Cardiac fibroblast (primary cell): ENCODE measurements at regions not wholly inside any gene's neighbourhood (a gene's known extent, or its start where the extent isn't known, plus 50 kb on each side); places are given as distances from the start of the nearest gene placed in this dataset.

Experiments used
- DNase-seq, 2 donors: peaks; one replicate each; pipeline versions ENCODE4 v3.0.0 to v3.0.0-alpha.2; 2010; ENCODE audit warnings: low read depth in 2 of 2
- H3K4me3 ChIP-seq, 2 donors: replicated peaks in 1 of 2; 1 replicate in 1 of 2; 2 replicates in 1 of 2; pipeline ENCODE4 v1.5.1; 2011; ENCODE audit warnings: low read depth in 2 of 2, low read length in 2 of 2, mild to moderate bottlenecking in 2 of 2, moderate library complexity in 1 of 2
- CTCF ChIP-seq: IDR thresholded peaks from one replicate; pipeline ENCODE4 v1.5.1; 2011; ENCODE audit warnings: low read depth, mild to moderate bottlenecking, low read length, inconsistent platforms

- DNase-seq, result peak; percentile 74 to 78
- peak overlapping the region in 1 of 2 donors; percentile 8 for H3K4me3 ChIP-seq
- peak; percentile 99 for TF ChIP-seq CTCF
Observed at GRCh38 chr6:165850434-165851019, 187.5 kb upstream of the PDE10A start.

- peak overlapping the region in 1 of 2 donors; percentile 8 for H3K4me3 ChIP-seq
- no peak for TF ChIP-seq CTCF
- peak in 1 of 2 donors; percentile 42 for DNase-seq
Observed at GRCh38 chr6:165849534-165850430, 186.7 kb upstream of the PDE10A start.

GRCh38 chr6:165848086-165848426 is 185.0 kb upstream of the PDE10A start:
- TF ChIP-seq CTCF, result peak; percentile 14
- no peak overlapping the region for H3K4me3 ChIP-seq
- no peak for DNase-seq

- peak; percentile 56 to 86 for DNase-seq
- H3K4me3 ChIP-seq, result no peak overlapping the region
- no peak for TF ChIP-seq CTCF
Observed at GRCh38 chr6:165847407-165848085, 184.5 kb upstream of the PDE10A start.

GRCh38 chr6:165846123-165846966 is 183.3 kb upstream of the PDE10A start:
- TF ChIP-seq CTCF, result no peak
- peak overlapping the region in 1 of 2 donors; percentile 47 for H3K4me3 ChIP-seq
- DNase-seq, result peak in 1 of 2 donors; percentile 33

- no peak overlapping the region for H3K4me3 ChIP-seq
- TF ChIP-seq CTCF, result no peak
- DNase-seq, result peak in 1 of 2 donors; percentile 24
Observed at GRCh38 chr6:165845493-165845892, 182.5 kb upstream of the PDE10A start.
